ENCODE measurements at regions not wholly inside any gene's neighbourhood (a gene's known extent, or its start where the extent isn't known, plus 50 kb on each side); places are given as distances from the start of the nearest gene placed in this dataset.
"Not testable (repeated sequence)": the region's sequence is repeated elsewhere in the genome, so short reads cannot be mapped to it uniquely, and the experiment has no call there.

GRCh38 chr4:167842487-167842886, 249.8 kb upstream of the ANXA10 start:
- H3K36me3 ChIP-seq (ENCODE audit: control insufficient read depth, insufficient read depth, low read length), result no peaks in the 10 kb centered on the region

GRCh38 chr4:167854881-167855280, 237.5 kb upstream of the ANXA10 start:
- no peak overlapping the region for H3K4me3 ChIP-seq (ENCODE audit: low read depth, low read length)
- no peaks in the 10 kb centered on the region for H3K27me3 ChIP-seq (ENCODE audit: control insufficient read depth, insufficient read depth, low read length)
- TF ChIP-seq, protein P1, sequence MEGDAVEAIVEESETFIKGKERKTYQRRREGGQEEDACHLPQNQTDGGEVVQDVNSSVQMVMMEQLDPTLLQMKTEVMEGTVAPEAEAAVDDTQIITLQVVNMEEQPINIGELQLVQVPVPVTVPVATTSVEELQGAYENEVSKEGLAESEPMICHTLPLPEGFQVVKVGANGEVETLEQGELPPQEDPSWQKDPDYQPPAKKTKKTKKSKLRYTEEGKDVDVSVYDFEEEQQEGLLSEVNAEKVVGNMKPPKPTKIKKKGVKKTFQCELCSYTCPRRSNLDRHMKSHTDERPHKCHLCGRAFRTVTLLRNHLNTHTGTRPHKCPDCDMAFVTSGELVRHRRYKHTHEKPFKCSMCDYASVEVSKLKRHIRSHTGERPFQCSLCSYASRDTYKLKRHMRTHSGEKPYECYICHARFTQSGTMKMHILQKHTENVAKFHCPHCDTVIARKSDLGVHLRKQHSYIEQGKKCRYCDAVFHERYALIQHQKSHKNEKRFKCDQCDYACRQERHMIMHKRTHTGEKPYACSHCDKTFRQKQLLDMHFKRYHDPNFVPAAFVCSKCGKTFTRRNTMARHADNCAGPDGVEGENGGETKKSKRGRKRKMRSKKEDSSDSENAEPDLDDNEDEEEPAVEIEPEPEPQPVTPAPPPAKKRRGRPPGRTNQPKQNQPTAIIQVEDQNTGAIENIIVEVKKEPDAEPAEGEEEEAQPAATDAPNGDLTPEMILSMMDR (IDR thresholded peaks at IDR 0.05; ENCODE audit: insufficient read depth, low read length, poor library complexity, severe bottlenecking), result no peak
- no peak for DNase-seq (ENCODE audit: low read depth)
- no peaks in the 10 kb centered on the region for H3K36me3 ChIP-seq (ENCODE audit: control insufficient read depth, insufficient read depth, low read length)

More at GRCh38 chr4:167842487-167842886, 249.8 kb upstream of the ANXA10 start:
- TF ChIP-seq, protein P1 (IDR thresholded peaks at IDR 0.05; ENCODE audit: insufficient read depth, low read length, poor library complexity, severe bottlenecking), result no peak
- H3K27me3 ChIP-seq (ENCODE audit: control insufficient read depth, insufficient read depth, low read length), result no peaks in the 10 kb centered on the region
- no peak overlapping the region for H3K4me3 ChIP-seq (ENCODE audit: low read depth, low read length)
- DNase-seq (ENCODE audit: low read depth), result no peak

- not testable (repeated sequence) for DNase-seq (ENCODE audit: low read depth); H3K27me3 ChIP-seq (ENCODE audit: control insufficient read depth, insufficient read depth, low read length); H3K36me3 ChIP-seq (ENCODE audit: control insufficient read depth, insufficient read depth, low read length); H3K4me3 ChIP-seq (ENCODE audit: low read depth, low read length)
Observed at GRCh38 chr4:167858127-167858526, 234.2 kb upstream of the ANXA10 start.

- Histone ChIP-seq H3K36me3 (ENCODE audit: control insufficient read depth, insufficient read depth, low read length) (no peaks in the 10 kb centered on the region), H3K27me3 (ENCODE audit: control insufficient read depth, insufficient read depth, low read length) (no peaks in the 10 kb centered on the region), H3K4me3 (ENCODE audit: low read depth, low read length) (no peak overlapping the region)
- no peak for DNase-seq (ENCODE audit: low read depth)
- TF ChIP-seq, protein P1 (IDR thresholded peaks at IDR 0.05; ENCODE audit: insufficient read depth, low read length, poor library complexity, severe bottlenecking), result no peak
Observed at GRCh38 chr4:167867191-167867590, 225.1 kb upstream of the ANXA10 start.

DNA sequence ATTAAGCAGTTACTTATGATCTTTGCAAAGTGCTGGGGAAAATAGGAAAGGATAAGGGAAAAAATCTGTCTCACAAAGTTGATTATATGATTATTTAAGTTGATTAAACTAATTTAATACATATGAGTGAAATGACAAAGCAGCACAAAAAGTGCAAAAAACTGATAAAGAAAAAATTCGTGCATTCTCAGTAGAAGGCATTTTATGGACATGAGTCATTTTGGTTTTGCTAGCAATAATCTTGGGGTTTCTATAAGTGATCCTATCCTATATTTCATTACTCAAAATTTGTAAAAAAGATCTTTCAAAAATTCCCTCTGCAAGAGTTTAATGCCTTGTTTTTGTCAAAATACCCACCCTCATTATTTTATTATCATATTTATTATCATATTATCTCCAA, 224.2 kb upstream of the ANXA10 start:
- TF ChIP-seq, protein P1 (IDR thresholded peaks at IDR 0.05; ENCODE audit: insufficient read depth, low read length, poor library complexity, severe bottlenecking), result no peak
- DNase-seq (ENCODE audit: low read depth), result no peak
- H3K27me3 ChIP-seq (ENCODE audit: control insufficient read depth, insufficient read depth, low read length), result no peaks in the 10 kb centered on the region
- H3K4me3 ChIP-seq (ENCODE audit: low read depth, low read length), result no peak overlapping the region
- H3K36me3 ChIP-seq (ENCODE audit: control insufficient read depth, insufficient read depth, low read length), result no peaks in the 10 kb centered on the region

DNA sequence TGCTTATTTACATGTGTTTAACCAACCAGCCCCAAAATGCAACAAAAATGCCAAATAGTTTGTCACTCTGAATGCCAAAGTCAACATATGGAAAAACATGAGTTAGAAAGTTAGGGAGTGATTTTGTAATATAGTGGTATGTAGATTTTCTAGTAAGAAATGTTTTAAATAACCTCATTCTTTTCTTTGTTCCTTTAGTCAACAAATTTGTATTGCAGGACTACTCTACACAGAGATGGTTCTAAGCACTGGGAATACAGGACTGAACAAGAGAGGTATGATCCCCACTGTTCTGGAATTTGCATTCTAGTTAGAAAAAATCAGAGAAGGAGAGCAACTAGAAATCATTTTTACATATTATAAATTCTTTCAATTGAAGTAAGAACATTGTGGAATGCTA, 218.8 kb upstream of the ANXA10 start:
- no peak for DNase-seq (ENCODE audit: low read depth)

GRCh38 chr4:167876091-167876490, 216.2 kb upstream of the ANXA10 start:
- H3K36me3 ChIP-seq (ENCODE audit: control insufficient read depth, insufficient read depth, low read length); H3K27me3 ChIP-seq (ENCODE audit: control insufficient read depth, insufficient read depth, low read length); DNase-seq (ENCODE audit: low read depth); H3K4me3 ChIP-seq (ENCODE audit: low read depth, low read length): not testable (repeated sequence)

More for the DNA sequence above, 218.8 kb upstream of the ANXA10 start:
- no peaks in the 10 kb centered on the region for H3K36me3 ChIP-seq (ENCODE audit: control insufficient read depth, insufficient read depth, low read length)
- H3K27me3 ChIP-seq (ENCODE audit: control insufficient read depth, insufficient read depth, low read length), result no peaks in the 10 kb centered on the region
- H3K4me3 ChIP-seq (ENCODE audit: low read depth, low read length), result no peak overlapping the region
- TF ChIP-seq, protein P1 (IDR thresholded peaks at IDR 0.05; ENCODE audit: insufficient read depth, low read length, poor library complexity, severe bottlenecking), result no peak

DNA sequence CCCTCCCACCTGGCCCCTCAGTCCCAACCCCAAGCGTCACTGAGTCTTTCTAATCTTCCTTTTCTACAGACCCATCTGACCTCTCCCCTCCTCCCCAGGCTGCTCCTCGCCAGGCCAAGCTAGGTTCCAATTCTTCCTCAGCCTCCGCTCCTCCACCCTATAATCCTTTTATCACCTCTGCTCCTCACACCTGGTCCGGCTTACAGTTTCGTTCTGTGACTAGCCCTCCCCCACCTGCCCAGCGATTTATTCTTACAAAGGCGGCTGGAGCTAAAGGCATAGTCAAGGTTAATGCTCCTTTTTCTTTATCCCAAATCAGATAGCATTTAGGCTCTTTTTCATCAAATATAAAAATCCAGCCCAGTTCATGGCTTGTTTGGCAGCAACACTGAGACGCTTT, 214.5 kb upstream of the ANXA10 start:
- not testable (repeated sequence) for H3K36me3 ChIP-seq (ENCODE audit: control insufficient read depth, insufficient read depth, low read length); H3K27me3 ChIP-seq (ENCODE audit: control insufficient read depth, insufficient read depth, low read length); DNase-seq (ENCODE audit: low read depth); H3K4me3 ChIP-seq (ENCODE audit: low read depth, low read length)

Measured in kidney epithelial cell (primary cell).